GM12801 (cell line): ENCODE measurements at regions not wholly inside any gene's neighbourhood (a gene's known extent, or its start where the extent isn't known, plus 50 kb on each side); places are given as distances from the start of the nearest gene placed in this dataset.

Source experiments
- CTCF ChIP-seq: IDR thresholded peaks from one replicate; pipeline ENCODE4 v1.5.1; 2011; ENCODE audit warnings: control low read depth; ENCODE audit not compliant: insufficient read length; ENCODE audit errors: extremely low read depth

GRCh38 chr20:11728937-11729336 is 188.8 kb upstream of the BTBD3 start:
- TF ChIP-seq CTCF: no peak

GRCh38 chr20:11729806-11730205 is 187.9 kb upstream of the BTBD3 start:
- no peak for TF ChIP-seq CTCF

- TF ChIP-seq CTCF: no peak
These were observed 183.3 kb upstream of the BTBD3 start for GRCh38 chr20:11734431-11734830.

- TF ChIP-seq CTCF: no peak
These were observed 178.8 kb upstream of the BTBD3 start for GRCh38 chr20:11738852-11739251.

GRCh38 chr20:11740975-11741374 is 176.7 kb upstream of the BTBD3 start:
- TF ChIP-seq CTCF: no peak

GRCh38 chr20:11745145-11745544 is 172.5 kb upstream of the BTBD3 start:
- no peak for TF ChIP-seq CTCF

GRCh38 chr20:11748436-11748835 is 169.3 kb upstream of the BTBD3 start:
- TF ChIP-seq CTCF: no peak

GRCh38 chr20:11752336-11752735 is 165.4 kb upstream of the BTBD3 start:
- TF ChIP-seq CTCF: no peak
